Karpas-422 (cell line): ENCODE measurements at regions not wholly inside any gene's neighbourhood (a gene's known extent, or its start where the extent isn't known, plus 50 kb on each side); places are given as distances from the start of the nearest gene placed in this dataset.

ENCODE experiments used
- DNase-seq: peaks from one replicate; pipeline ENCODE4 v3.0.0-alpha.2; 2015
- H2AFZ ChIP-seq: fragments of 200-600 bp; sonication (generic); 2 replicates; pipeline ENCODE4 v1.6.1; 2014; ENCODE audit warnings: antibody characterized with exemption, low read length, mixed read lengths
- H3K27ac ChIP-seq: fragments of 200-600 bp; sonication (generic); 2 replicates; pipeline ENCODE4 v1.5.1; 2014; ENCODE audit warnings: mild to moderate bottlenecking, low read length, moderate library complexity
- H3K27me3 ChIP-seq: fragments of 200-600 bp; sonication (generic); 2 replicates; pipeline ENCODE4 v1.6.1; 2014; ENCODE audit warnings: low read length, mixed read lengths
- H3K36me3 ChIP-seq: fragments of 200-600 bp; sonication (generic); 2 replicates; pipeline ENCODE4 v1.6.1; 2014; ENCODE audit warnings: low read length, mixed read lengths; ENCODE audit not compliant: insufficient read depth
- H3K4me1 ChIP-seq: fragments of 200-600 bp; sonication (generic); 2 replicates; pipeline ENCODE4 v1.6.1; 2014; ENCODE audit warnings: mild to moderate bottlenecking, low read length, mixed read lengths
- H3K4me2 ChIP-seq: fragments of 200-600 bp; sonication (generic); 2 replicates; pipeline ENCODE4 v1.6.1; 2014; ENCODE audit warnings: low read length, low read depth, mild to moderate bottlenecking; ENCODE audit not compliant: poor library complexity, severe bottlenecking
- H3K4me3 ChIP-seq: fragments of 200-600 bp; sonication (generic); 2 replicates; pipeline ENCODE4 v1.5.1; 2014; ENCODE audit warnings: mild to moderate bottlenecking, antibody characterized with exemption, low read length, mixed read lengths
- H3K79me2 ChIP-seq: fragments of 200-600 bp; sonication (generic); 2 replicates; pipeline ENCODE4 v1.6.1; 2014; ENCODE audit warnings: mild to moderate bottlenecking, low read length, mixed read lengths
- H3K9ac ChIP-seq: fragments of 200-600 bp; sonication (generic); 2 replicates; pipeline ENCODE4 v1.6.0; 2014; ENCODE audit warnings: low read length
- H3K9me2 ChIP-seq: fragments of 200-600 bp; sonication (generic), shearing (Covaris generic); replicated peaks from 2 replicates; pipeline ENCODE4 v1.6.0; 2014; ENCODE audit warnings: mild to moderate bottlenecking, low read length, moderate library complexity; ENCODE audit not compliant: insufficient read depth
- H3K9me3 ChIP-seq: fragments of 300-700, 200-600 bp; sonication (generic); 2 replicates; pipeline ENCODE4 v1.6.1; 2014; ENCODE audit warnings: low read length, mixed read lengths
- H4K20me1 ChIP-seq: fragments of 200-600 bp; sonication (generic); 2 replicates; pipeline ENCODE4 v1.6.1; 2014; ENCODE audit warnings: mild to moderate bottlenecking, antibody characterized with exemption, low read length, low read depth; ENCODE audit not compliant: insufficient read depth

DNA sequence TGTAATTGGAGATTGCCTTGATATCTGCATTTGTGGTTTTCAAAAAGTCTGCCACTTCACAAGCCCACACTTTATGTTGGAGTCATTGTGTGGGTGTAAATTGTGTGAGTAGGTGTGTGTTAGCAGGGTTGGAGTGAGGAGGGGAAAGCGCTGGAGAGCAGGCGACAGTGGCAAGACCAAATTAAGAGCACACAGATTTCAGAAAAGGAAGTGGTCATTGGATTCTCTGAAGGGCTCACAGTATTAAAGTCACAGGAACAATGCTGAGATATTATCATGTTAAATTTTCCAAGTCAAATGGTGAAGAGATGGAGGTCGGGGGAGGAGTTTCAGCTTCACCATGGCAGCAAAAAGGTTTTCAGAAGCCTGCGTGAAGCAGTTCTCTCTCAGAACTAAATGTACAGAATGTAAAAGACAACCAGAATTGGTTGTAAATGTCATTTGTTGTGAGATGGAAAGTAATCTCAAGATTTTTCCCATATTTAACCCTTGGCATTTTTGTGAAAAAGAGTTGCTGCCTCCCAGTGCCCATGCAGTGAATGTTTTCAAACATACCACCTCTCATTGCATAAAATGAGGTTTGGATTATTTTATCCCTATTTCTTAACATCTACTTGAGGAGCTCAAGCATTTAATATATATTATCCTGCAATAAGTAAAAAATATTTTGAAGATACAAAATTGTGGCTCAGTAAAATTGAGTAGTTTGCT is 265.9 kb downstream of the ZNF674 start:
- Histone ChIP-seq H3K36me3 (no peaks in the 10 kb centered on the region), H3K9me3 (no peaks in the 10 kb centered on the region), H3K4me1 (no peaks in the 10 kb centered on the region), H3K27me3 (no peaks in the 10 kb centered on the region), H3K9ac (no peak overlapping the region), H3K79me2 (no peaks in the 10 kb centered on the region), H3K4me3 (no peak overlapping the region), H3K4me2 (no peak overlapping the region), H4K20me1 (no peaks in the 10 kb centered on the region), H2AFZ (no peak overlapping the region), H3K27ac (no peak overlapping the region), H3K9me2 (no peaks in the 10 kb centered on the region)
- no peak for DNase-seq

DNA sequence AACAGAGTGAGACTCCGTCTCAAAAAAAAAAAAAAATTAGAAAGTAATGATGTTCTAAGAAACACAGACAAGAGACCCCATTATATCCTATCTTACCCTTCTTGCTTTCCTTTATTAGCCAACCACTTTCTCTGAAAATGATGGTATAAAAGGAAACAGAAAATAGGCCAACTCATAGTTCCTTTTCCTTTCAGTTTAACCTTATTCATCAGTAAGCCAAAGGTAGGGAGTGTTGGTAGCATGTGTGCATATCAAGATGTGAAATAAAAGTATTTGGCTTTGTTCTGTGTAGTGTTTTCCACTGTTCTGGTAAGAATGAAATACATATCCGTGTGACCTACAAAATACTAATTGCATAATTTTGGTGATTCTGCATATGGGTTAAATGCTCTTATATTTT is 266.6 kb downstream of the ZNF674 start:
- no peak overlapping the region for H2AFZ ChIP-seq
- DNase-seq: no peak
- H3K9me2 ChIP-seq: no peaks in the 10 kb centered on the region
- no peak overlapping the region for H3K9ac ChIP-seq
- no peaks in the 10 kb centered on the region for H3K36me3 ChIP-seq
- no peak overlapping the region for H3K4me3 ChIP-seq
- H3K4me2 ChIP-seq: no peak overlapping the region
- H3K79me2 ChIP-seq: no peaks in the 10 kb centered on the region
- H3K27me3 ChIP-seq: no peaks in the 10 kb centered on the region
- no peaks in the 10 kb centered on the region for H3K4me1 ChIP-seq
- H3K9me3 ChIP-seq: no peaks in the 10 kb centered on the region
- H4K20me1 ChIP-seq: no peaks in the 10 kb centered on the region
- no peak overlapping the region for H3K27ac ChIP-seq

DNA sequence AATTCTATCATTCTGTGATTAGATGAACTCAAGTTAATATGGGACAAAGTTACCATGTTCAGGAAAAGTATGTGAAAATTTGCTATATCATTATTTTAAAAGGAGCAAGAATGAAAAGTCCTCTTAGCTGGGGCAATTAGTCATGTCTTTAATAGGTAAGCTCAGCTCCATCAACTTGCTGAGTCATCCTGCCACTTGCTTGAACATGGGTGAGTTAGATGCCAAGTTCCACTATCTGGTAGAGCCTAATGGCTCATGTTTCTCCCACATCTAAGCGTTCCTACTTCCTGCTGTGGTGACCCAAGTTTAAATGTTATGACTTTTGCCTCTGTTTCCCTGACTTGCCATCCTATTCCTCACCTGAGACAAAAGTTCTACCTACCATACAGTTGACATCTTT is 276.8 kb downstream of the ZNF674 start:
- Histone ChIP-seq H3K27me3 (no peaks in the 10 kb centered on the region; the same call in 1 of the 2 replicates), H3K4me2 (no peak overlapping the region)

DNA sequence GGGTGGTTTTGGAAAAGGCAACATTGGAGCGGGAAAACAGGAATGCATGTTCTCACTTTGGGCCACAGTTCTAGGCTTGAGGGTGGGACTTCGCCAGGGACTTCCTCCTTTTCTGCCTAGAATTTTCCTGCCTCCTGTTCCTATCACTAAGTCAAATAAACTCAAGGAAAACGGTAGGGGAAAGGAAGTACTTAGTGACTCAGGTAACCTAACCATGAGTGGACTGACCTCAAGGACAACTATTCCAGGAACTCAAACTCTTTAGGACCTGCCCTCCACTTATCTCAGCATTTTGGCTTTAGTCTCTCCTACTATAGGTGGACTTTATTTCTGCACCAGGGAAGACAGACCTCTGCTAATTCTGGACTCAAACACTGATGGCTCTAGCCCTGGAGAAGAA is 281.7 kb downstream of the ZNF674 start:
- Histone ChIP-seq H3K79me2 (no peaks in the 10 kb centered on the region), H3K9me3 (no peaks in the 10 kb centered on the region)
- DNase-seq: no peak

More for the DNA sequence above, 276.8 kb downstream of the ZNF674 start:
- no peak overlapping the region for H3K27ac ChIP-seq
- H3K9me3 ChIP-seq: no peaks in the 10 kb centered on the region
- no peaks in the 10 kb centered on the region for H3K4me1 ChIP-seq
- no peak overlapping the region for H2AFZ ChIP-seq
- no peaks in the 10 kb centered on the region for H4K20me1 ChIP-seq
- no peak for DNase-seq
- no peak overlapping the region for H3K9ac ChIP-seq
- H3K9me2 ChIP-seq: no peaks in the 10 kb centered on the region
- H3K79me2 ChIP-seq: no peaks in the 10 kb centered on the region
- H3K4me3 ChIP-seq: no peak overlapping the region
- no peaks in the 10 kb centered on the region for H3K36me3 ChIP-seq

DNA sequence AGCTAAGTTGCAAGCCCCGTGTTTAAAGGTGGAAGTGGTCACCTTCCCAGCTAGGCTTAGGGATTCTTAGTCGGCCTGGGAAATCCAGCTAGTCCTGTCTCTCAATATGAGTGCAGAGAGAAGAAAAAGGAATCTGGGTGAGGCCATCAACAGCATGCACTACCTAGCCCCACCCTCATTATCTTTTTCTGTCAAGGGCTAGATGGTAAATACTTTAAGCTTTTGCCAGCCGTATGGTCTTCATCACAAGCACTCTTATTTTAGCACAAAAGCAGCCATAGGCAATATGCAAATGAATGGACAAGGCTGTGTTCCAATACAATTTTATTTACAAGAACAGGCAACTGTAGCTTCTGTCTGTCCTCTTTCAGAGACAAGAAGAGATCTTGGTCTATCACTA is 282.9 kb downstream of the ZNF674 start:
- Histone ChIP-seq H2AFZ (no peak overlapping the region), H3K27ac (no peak overlapping the region), H3K4me1 (no peaks in the 10 kb centered on the region), H3K9me3 (no peaks in the 10 kb centered on the region), H3K79me2 (no peaks in the 10 kb centered on the region), H3K4me2 (no peak overlapping the region), H3K4me3 (no peak overlapping the region), H3K36me3 (no peaks in the 10 kb centered on the region), H3K9ac (no peak overlapping the region), H4K20me1 (no peaks in the 10 kb centered on the region), H3K9me2 (no peaks in the 10 kb centered on the region), H3K27me3 (no peaks in the 10 kb centered on the region)
- no peak for DNase-seq

More for the DNA sequence above, 281.7 kb downstream of the ZNF674 start:
- Histone ChIP-seq H3K9ac (no peak overlapping the region), H3K27ac (no peak overlapping the region), H4K20me1 (no peaks in the 10 kb centered on the region), H3K36me3 (no peaks in the 10 kb centered on the region), H3K4me3 (no peak overlapping the region), H3K4me1 (no peaks in the 10 kb centered on the region), H3K9me2 (no peaks in the 10 kb centered on the region), H3K4me2 (no peak overlapping the region), H2AFZ (no peak overlapping the region), H3K27me3 (no peaks in the 10 kb centered on the region)

DNA sequence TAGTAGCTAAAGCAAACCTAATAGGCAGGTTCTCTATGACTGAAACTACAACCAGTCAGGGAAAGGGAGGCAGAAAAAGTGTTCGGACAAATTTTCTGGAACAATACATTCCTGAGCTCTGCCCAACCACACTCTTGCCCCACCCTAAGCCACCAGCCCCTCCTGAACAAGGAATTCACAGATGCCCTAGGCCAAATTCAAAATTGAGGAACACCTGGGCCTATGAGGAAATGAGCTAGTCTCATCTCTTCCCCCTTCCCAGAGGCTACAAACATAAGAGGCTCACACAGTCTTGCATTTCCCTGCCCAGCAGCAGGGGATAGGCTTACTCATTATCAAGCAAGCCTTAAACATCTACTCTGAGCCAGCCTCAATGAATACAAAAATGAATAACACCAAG is 284.7 kb downstream of the ZNF674 start:
- H3K4me3 ChIP-seq: no peak overlapping the region
- no peaks in the 10 kb centered on the region for H3K27me3 ChIP-seq
- no peaks in the 10 kb centered on the region for H3K36me3 ChIP-seq
- no peak for DNase-seq
- no peak overlapping the region for H3K4me2 ChIP-seq
- no peaks in the 10 kb centered on the region for H3K79me2 ChIP-seq
- H3K9ac ChIP-seq: no peak overlapping the region
- H3K9me2 ChIP-seq: no peaks in the 10 kb centered on the region
- no peak overlapping the region for H2AFZ ChIP-seq
- H4K20me1 ChIP-seq: no peaks in the 10 kb centered on the region
- H3K4me1 ChIP-seq: no peaks in the 10 kb centered on the region
- no peak overlapping the region for H3K27ac ChIP-seq
- H3K9me3 ChIP-seq: no peaks in the 10 kb centered on the region

DNA sequence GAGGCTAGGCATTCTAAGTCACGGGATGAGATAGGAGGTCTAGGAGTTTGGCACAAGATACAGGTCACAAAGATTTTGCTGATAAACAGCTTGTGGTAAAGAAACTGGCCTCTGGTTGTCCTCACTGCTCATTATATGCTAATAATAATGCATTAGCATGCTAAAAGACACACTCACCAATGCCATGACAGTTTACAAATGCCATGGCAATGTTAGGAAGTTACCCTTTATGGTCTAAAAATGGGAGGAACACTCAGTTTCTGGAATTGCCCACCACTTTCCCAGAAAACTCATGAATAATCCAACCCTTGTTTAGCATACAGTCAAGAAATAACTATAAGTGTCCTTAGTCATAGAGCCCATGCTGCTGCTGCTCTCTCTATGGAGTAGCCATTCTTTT is 286.9 kb downstream of the ZNF674 start:
- H3K36me3 ChIP-seq: no peaks in the 10 kb centered on the region
- H3K9me3 ChIP-seq: no peaks in the 10 kb centered on the region
- H3K9ac ChIP-seq: no peak overlapping the region
- H3K4me2 ChIP-seq: no peak overlapping the region
- no peaks in the 10 kb centered on the region for H4K20me1 ChIP-seq
- H3K4me3 ChIP-seq: no peak overlapping the region
- H3K27me3 ChIP-seq: no peaks in the 10 kb centered on the region
- H3K27ac ChIP-seq: no peak overlapping the region
- H3K4me1 ChIP-seq: no peaks in the 10 kb centered on the region
- H2AFZ ChIP-seq: no peak overlapping the region
- H3K9me2 ChIP-seq: no peaks in the 10 kb centered on the region
- DNase-seq: no peak
- H3K79me2 ChIP-seq: no peaks in the 10 kb centered on the region

DNA sequence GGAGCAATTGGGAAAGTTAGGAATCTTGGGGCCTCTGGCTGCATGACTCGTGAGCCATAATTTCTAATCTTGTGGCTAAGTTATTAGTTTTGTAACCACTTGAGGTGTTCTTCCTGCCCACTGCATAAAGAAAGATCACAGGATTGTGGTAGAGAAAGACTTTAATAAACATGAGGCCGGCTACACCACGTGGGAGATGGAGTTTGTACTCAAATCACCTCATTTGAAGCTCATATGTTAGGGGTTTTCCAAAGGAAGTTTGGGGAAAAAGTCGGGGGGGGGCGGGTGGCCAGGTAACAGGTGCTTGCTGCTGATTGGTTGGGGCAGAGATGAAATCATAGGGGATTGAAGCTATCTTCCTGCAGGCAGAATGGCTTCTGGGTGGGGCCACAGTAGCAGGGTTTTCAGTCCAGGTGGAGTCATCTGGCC is 287.8 kb downstream of the ZNF674 start:
- Histone ChIP-seq H4K20me1 (no peaks in the 10 kb centered on the region), H3K36me3 (no peaks in the 10 kb centered on the region), H3K79me2 (no peaks in the 10 kb centered on the region), H3K9me3 (no peaks in the 10 kb centered on the region), H3K4me2 (no peak overlapping the region), H3K9me2 (no peaks in the 10 kb centered on the region), H2AFZ (no peak overlapping the region), H3K9ac (no peak overlapping the region), H3K4me3 (no peak overlapping the region), H3K27me3 (no peaks in the 10 kb centered on the region), H3K27ac (no peak overlapping the region), H3K4me1 (no peaks in the 10 kb centered on the region)
- no peak for DNase-seq
